HCT116 (cell line): ENCODE measurements at regions not wholly inside any gene's neighbourhood (a gene's known extent, or its start where the extent isn't known, plus 50 kb on each side); places are given as distances from the start of the nearest gene placed in this dataset.

ENCODE experiments used
- ATAC-seq: fragments of 200-7000 bp; cut with Tn5 transposase; 2 replicates; pipeline ENCODE4 v1.9.1; 2020; ENCODE audit warnings: mild to moderate bottlenecking, moderate library complexity
- BruUV-seq: library from RNA; stranded (reverse); fragments of 400-500 nt; replicated peaks from 2 replicates; lab custom pipeline; 2021; lab: Mats Ljungman, UMichigan
- CTCF ChIA-PET: fragments of 300-600 bp; sonication (Branson Sonifier 250); formaldehyde crosslinking; loops from one replicate; lab custom pipeline; 2021; ENCODE audit warnings: antibody characterized with exemption; lab: Charles Lee
- POLR2A ChIA-PET: fragments of 300-600, 350-600 bp; sonication (Branson Sonifier 250); formaldehyde crosslinking; loops from one replicate; lab custom pipeline; 2021; ENCODE audit warnings: antibody characterized with exemption; lab: Charles Lee
- RAD21 ChIA-PET, 2 experiments: fragments of 300-600 bp; sonication (Branson Sonifier 250); formaldehyde crosslinking; loops; one replicate each; lab custom pipeline; 2023; ENCODE audit warnings: low total read pairs in 2 of 2; ENCODE audit not compliant: uncharacterized antibody in 2 of 2, unreplicated experiment in 2 of 2, low non-redundant PET in 1 of 2; lab: Charles Lee
- DNase-seq: peaks from one replicate; pipeline ENCODE4 v3.0.0-alpha.2; 2010; ENCODE audit warnings: low read depth, low spot score
- H2AFZ ChIP-seq: fragments of 200-600 bp; shearing (Covaris generic), sonication (generic); 2 replicates; pipeline ENCODE4 v1.6.1; 2017; ENCODE audit warnings: low read depth, mixed run types, mixed read lengths, antibody characterized with exemption, low read length; ENCODE audit not compliant: poor library complexity, severe bottlenecking
- H3K27ac ChIP-seq: 2 replicates; pipeline ENCODE4 v1.5.1; 2012; ENCODE audit warnings: low read depth, low read length
- H3K27me3 ChIP-seq: fragments of 200-600 bp; sonication (generic); 2 replicates; pipeline ENCODE4 v1.6.1; 2016; ENCODE audit warnings: mixed run types, low read length, mixed read lengths; ENCODE audit not compliant: insufficient read depth
- H3K36me3 ChIP-seq, 2 experiments: fragments of 200-500 bp in 1 of 2; fragments of 200-600 bp in 1 of 2; sonication (Bioruptor generic) in 1 of 2; sonication (generic) in 1 of 2; 2 replicates each; pipeline versions ENCODE4 v1.5.1 to v1.6.1; 2014 to 2016; ENCODE audit warnings: low read length in 2 of 2, inconsistent platforms in 1 of 2, mixed read lengths in 1 of 2, mixed run types in 1 of 2; ENCODE audit not compliant: insufficient read depth in 2 of 2, control insufficient read depth in 1 of 2
- H3K4me1 ChIP-seq, 2 experiments: fragments of 200-600 bp in 1 of 2; sonication (generic) in 1 of 2; 2 replicates each; pipeline versions ENCODE4 v1.5.1 to v1.6.1; 2012 to 2017; ENCODE audit warnings: low read length in 2 of 2, inconsistent platforms in 1 of 2, mild to moderate bottlenecking in 1 of 2, mixed read lengths in 1 of 2, mixed run types in 1 of 2, moderate library complexity in 1 of 2; ENCODE audit not compliant: insufficient read depth in 2 of 2, control insufficient read depth in 1 of 2
- H3K4me2 ChIP-seq: fragments of 200-600 bp; sonication (generic); 2 replicates; pipeline ENCODE4 v1.6.1; 2017; ENCODE audit warnings: mixed run types, low read length, mixed read lengths
- H3K4me3 ChIP-seq, 2 experiments: fragments of 200-600 bp in 1 of 2; sonication (generic) in 1 of 2; replicated peaks in 1 of 2; 2 replicates each; pipeline ENCODE4 v1.5.1; 2011 to 2016; ENCODE audit warnings: low read length in 2 of 2, control low read depth in 1 of 2, low read depth in 1 of 2, mild to moderate bottlenecking in 1 of 2, mixed read lengths in 1 of 2, mixed run types in 1 of 2
- H3K79me2 ChIP-seq: fragments of 200-600 bp; sonication (generic); 2 replicates; pipeline ENCODE4 v1.6.1; 2017; ENCODE audit warnings: mild to moderate bottlenecking, mixed run types, low read length, moderate library complexity, mixed read lengths; ENCODE audit not compliant: insufficient read depth
- H3K9ac ChIP-seq: fragments of 200-600 bp; sonication (generic); 2 replicates; pipeline ENCODE4 v1.6.1; 2016; ENCODE audit warnings: low read length, mixed read lengths
- H3K9me2 ChIP-seq: fragments of 200-600 bp; sonication (generic), shearing (Covaris generic); 2 replicates; pipeline ENCODE4 v1.6.1; 2017; ENCODE audit warnings: mixed run types, mild to moderate bottlenecking, moderate library complexity; ENCODE audit not compliant: insufficient read depth
- H3K9me3 ChIP-seq, 2 experiments: fragments of 200-500 bp in 1 of 2; fragments of 200-600 bp in 1 of 2; sonication (Bioruptor generic) in 1 of 2; sonication (generic) in 1 of 2; 2 replicates each; pipeline ENCODE4 v1.6.1; 2014 to 2017; ENCODE audit warnings: low read length in 2 of 2, mixed read lengths in 2 of 2, inconsistent platforms in 1 of 2, low read depth in 1 of 2, mild to moderate bottlenecking in 1 of 2, mixed run types in 1 of 2, moderate library complexity in 1 of 2; ENCODE audit not compliant: control insufficient read depth in 1 of 2, insufficient read depth in 1 of 2
- H4K20me1 ChIP-seq: fragments of 200-600 bp; sonication (generic), shearing (Covaris generic); 2 replicates; pipeline ENCODE4 v1.6.1; 2017; ENCODE audit warnings: mixed run types, mild to moderate bottlenecking, moderate library complexity; ENCODE audit not compliant: insufficient read depth
- ATF3 ChIP-seq: IDR thresholded peaks from 2 replicates; pipeline ENCODE4 v1.6.1; 2012
- CBX3 ChIP-seq: IDR thresholded peaks from 2 replicates; pipeline ENCODE4 v1.6.1; 2012; ENCODE audit warnings: low read depth
- CTCF ChIP-seq, 3 experiments: fragments of 200-600 bp in 1 of 3; sonication (generic) in 1 of 3; IDR thresholded peaks in 2 of 3; conservative IDR thresholded peaks in 1 of 3; 2 replicates each; pipeline ENCODE4 v1.5.1; 2012 to 2017; ENCODE audit warnings: low read depth in 2 of 3, low read length in 2 of 3, antibody characterized with exemption in 1 of 3, borderline replicate concordance in 1 of 3, control low read depth in 1 of 3, mild to moderate bottlenecking in 1 of 3, mixed read lengths in 1 of 3, mixed run types in 1 of 3, moderate library complexity in 1 of 3; ENCODE audit not compliant: insufficient read depth in 1 of 3
- EZH2phosphoT487 ChIP-seq: fragments of 200-600 bp; IDR thresholded peaks from 2 replicates; pipeline ENCODE4 v1.6.1; 2018; ENCODE audit warnings: antibody characterized with exemption, borderline replicate concordance
- JUND ChIP-seq: IDR thresholded peaks from 2 replicates; pipeline ENCODE4 v1.6.1; 2012
- POLR2AphosphoS5 ChIP-seq: IDR thresholded peaks from 2 replicates; pipeline ENCODE4 v1.6.1; 2011; ENCODE audit warnings: mild to moderate bottlenecking, low read depth, low read length, moderate library complexity
- RAD21 ChIP-seq: IDR thresholded peaks from 2 replicates; pipeline ENCODE4 v1.6.1; 2012; ENCODE audit warnings: low read depth, mild to moderate bottlenecking
- REST ChIP-seq: IDR thresholded peaks from 2 replicates; pipeline ENCODE4 v1.6.1; 2012; ENCODE audit warnings: low read depth
- SIN3A ChIP-seq: IDR thresholded peaks from 2 replicates; pipeline ENCODE4 v1.6.1; 2012; ENCODE audit warnings: low read depth
- SP1 ChIP-seq: IDR thresholded peaks from 2 replicates; pipeline ENCODE4 v1.6.1; 2012; ENCODE audit warnings: low read depth
- SRF ChIP-seq: IDR thresholded peaks from 2 replicates; pipeline ENCODE4 v1.6.1; 2012; ENCODE audit warnings: low read depth
- TCF7L2 ChIP-seq: IDR thresholded peaks from 2 replicates; pipeline ENCODE4 v1.7.0; 2011; ENCODE audit warnings: borderline replicate concordance, inconsistent platforms; ENCODE audit not compliant: insufficient read depth, insufficient read length; ENCODE audit errors: extremely low read depth
- ZBTB33 ChIP-seq: IDR thresholded peaks from 2 replicates; pipeline ENCODE4 v1.6.1; 2011; ENCODE audit warnings: mild to moderate bottlenecking, low read length, moderate library complexity; ENCODE audit not compliant: insufficient replicate concordance; ENCODE audit errors: extremely low read depth
- intact Hi-C: fragments of 100-400 bp; cut with micrococcal nuclease; formaldehyde crosslinking; loops from 2 replicates; pipeline ENCODE4 v1.10.0; 2022

DNA sequence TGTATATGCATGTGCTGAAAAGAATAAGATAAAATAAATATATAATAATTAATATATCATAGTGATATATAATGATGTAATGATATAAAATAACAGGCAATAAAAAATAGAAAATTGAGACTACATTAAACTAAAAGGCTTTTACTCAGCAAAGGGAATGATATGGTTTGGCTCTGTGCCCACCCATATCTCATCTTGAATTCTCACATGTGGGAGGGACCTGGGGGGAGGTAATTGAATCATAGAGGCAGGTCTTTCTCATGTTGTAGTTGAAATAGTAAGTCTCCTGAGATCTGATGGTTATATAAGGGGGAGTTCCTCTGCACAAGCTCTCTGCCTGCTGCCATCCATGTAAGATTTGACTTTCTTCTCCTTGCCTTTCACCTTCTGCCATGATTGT is 1550.9 kb upstream of the CDH6 start:
- RAD21 ChIA-PET = no interaction called here
- POLR2A ChIA-PET = no interaction called here
- Histone ChIP-seq H3K4me2 (no peak overlapping the region), H3K9me2 (no peaks in the 10 kb centered on the region), H3K4me3 (no peak overlapping the region), H3K27ac (no peak overlapping the region), H2AFZ (no peak overlapping the region), H3K79me2 (no peaks in the 10 kb centered on the region), H3K36me3 (no peaks in the 10 kb centered on the region), H3K9ac (no peak overlapping the region), H3K27me3 (no peaks in the 10 kb centered on the region), H3K4me1 (no peaks in the 10 kb centered on the region), H3K9me3 (peaks cover 0 to 6% of the 10 kb centered on the region in 2 experiments; a peak in 2 of 4 replicates), H4K20me1 (no peaks in the 10 kb centered on the region)
- DNase-seq (no peak), ATAC-seq (no peak)
- no peak for TF ChIP-seq POLR2AphosphoS5
- no peak for TF ChIP-seq ZBTB33
- no peak for TF ChIP-seq SRF
- TF ChIP-seq SP1 = no peak
- BruUV-seq = no TSS peak
- intact Hi-C loops = no loop called here
- CTCF ChIA-PET = no interaction called here

DNA sequence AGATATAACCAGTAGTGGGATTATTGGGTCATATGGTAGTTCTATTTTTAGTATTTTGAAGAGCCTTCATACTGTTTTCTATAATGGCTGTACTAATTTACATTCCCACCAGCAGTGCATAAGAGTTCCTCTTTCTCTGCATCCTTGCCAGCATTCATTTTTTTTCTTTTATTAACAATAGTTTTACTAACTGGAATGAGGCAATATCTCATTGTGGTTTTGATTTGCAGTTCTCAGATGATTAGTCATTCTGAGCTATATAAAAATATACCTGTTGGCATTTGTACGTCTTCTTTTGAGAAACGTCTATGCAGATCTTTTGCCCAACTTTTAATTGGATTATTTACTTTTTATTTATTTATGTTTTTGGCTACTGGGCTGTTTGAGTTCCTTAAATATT is 1579.3 kb upstream of the CDH6 start:
- Histone ChIP-seq H4K20me1 (no peaks in the 10 kb centered on the region), H3K36me3 (no peaks in the 10 kb centered on the region), H3K9me3 (peaks cover 8 to 9% of the 10 kb centered on the region in 2 experiments; a peak in 2 of 4 replicates), H3K4me1 (no peaks in the 10 kb centered on the region), H3K4me2 (no peak overlapping the region), H2AFZ (no peak overlapping the region), H3K9ac (no peak overlapping the region), H3K27ac (no peak overlapping the region), H3K79me2 (no peaks in the 10 kb centered on the region), H3K9me2 (no peaks in the 10 kb centered on the region), H3K4me3 (no peak overlapping the region), H3K27me3 (no peaks in the 10 kb centered on the region)
- ChIA-PET RAD21 (no interaction called here), POLR2A (no interaction called here), CTCF (no interaction called here)
- ATAC-seq (no peak), DNase-seq (no peak)
- no TSS peak for BruUV-seq
- intact Hi-C loops = no loop called here
- no peak for TF ChIP-seq SIN3A
- no peak for TF ChIP-seq JUND
- no peak for TF ChIP-seq REST
- TF ChIP-seq TCF7L2 = no peak
- no peak for TF ChIP-seq CBX3
- no peak for TF ChIP-seq CTCF (IDR thresholded peaks at IDR 0.05 in 2 of 3, conservative IDR thresholded peaks at IDR 0.05 in 1 of 3; ENCODE audit: borderline replicate concordance in 1 of 3, insufficient read depth in 1 of 3, low read depth in 2 of 3, low read length in 2 of 3)
- no peak for TF ChIP-seq POLR2AphosphoS5
- TF ChIP-seq EZH2phosphoT487 = no peak
- no peak for TF ChIP-seq SP1
- TF ChIP-seq RAD21 = no peak
- TF ChIP-seq ATF3 = no peak
